ENCODE measurements at regions not wholly inside any gene's neighbourhood (a gene's known extent, or its start where the extent isn't known, plus 50 kb on each side); places are given as distances from the start of the nearest gene placed in this dataset.

DNA sequence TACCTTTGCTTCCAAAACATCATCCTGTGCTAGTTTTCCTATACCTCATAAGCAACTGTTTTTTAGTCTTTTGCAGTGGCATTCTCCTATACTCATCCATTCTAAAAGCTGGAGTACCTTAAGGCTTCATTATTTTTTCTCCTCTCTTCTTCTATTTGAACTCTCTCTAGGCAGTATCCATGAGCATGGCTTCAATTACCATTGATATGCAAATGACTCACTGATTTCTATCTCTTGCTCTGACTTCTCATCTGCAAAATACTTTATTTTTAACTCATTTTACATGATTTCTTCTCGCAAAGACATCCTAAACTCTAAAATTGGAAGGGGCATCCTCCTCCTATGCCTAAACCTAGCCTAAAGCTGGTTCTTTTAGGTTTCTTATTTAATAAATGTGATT is 365.1 kb upstream of the NUDT12 start:
- Histone ChIP-seq H3K9me3 (ENCODE audit: control insufficient read depth, insufficient read depth, low read depth, low read length) (no peaks in the 10 kb centered on the region), H3K4me3 (ENCODE audit: low read depth, low read length) (no peak overlapping the region), H3K4me1 (ENCODE audit: control insufficient read depth, insufficient read depth, low read length) (no peaks in the 10 kb centered on the region), H3K36me3 (ENCODE audit: control insufficient read depth in 2 of 2, insufficient read depth in 1 of 2, low read length in 2 of 2) (no peaks in the 10 kb centered on the region), H3K27ac (ENCODE audit: extremely low read depth, low read depth, low read length) (no peak overlapping the region)
- ChIA-PET POLR2A (no interaction called here), CTCF (no interaction called here)
- TF ChIP-seq, protein P1, sequence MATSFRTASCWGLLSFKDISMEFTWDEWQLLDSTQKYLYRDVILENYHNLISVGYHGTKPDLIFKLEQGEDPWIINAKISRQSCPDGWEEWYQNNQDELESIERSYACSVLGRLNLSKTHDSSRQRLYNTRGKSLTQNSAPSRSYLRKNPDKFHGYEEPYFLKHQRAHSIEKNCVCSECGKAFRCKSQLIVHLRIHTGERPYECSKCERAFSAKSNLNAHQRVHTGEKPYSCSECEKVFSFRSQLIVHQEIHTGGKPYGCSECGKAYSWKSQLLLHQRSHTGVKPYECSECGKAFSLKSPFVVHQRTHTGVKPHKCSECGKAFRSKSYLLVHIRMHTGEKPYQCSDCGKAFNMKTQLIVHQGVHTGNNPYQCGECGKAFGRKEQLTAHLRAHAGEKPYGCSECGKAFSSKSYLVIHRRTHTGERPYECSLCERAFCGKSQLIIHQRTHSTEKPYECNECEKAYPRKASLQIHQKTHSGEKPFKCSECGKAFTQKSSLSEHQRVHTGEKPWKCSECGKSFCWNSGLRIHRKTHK (tag by site-specific recombination; IDR thresholded peaks at IDR 0.05) = no peak
- TF ChIP-seq ZNF175 (tag by site-specific recombination; IDR thresholded peaks at IDR 0.05) = no peak
- TF ChIP-seq HOXC10 (CRISPR knock-in tag; IDR thresholded peaks at IDR 0.05) = no peak
- no peak for TF ChIP-seq ZXDB (tag by site-specific recombination; IDR thresholded peaks at IDR 0.05)
- TF ChIP-seq, protein P2, sequence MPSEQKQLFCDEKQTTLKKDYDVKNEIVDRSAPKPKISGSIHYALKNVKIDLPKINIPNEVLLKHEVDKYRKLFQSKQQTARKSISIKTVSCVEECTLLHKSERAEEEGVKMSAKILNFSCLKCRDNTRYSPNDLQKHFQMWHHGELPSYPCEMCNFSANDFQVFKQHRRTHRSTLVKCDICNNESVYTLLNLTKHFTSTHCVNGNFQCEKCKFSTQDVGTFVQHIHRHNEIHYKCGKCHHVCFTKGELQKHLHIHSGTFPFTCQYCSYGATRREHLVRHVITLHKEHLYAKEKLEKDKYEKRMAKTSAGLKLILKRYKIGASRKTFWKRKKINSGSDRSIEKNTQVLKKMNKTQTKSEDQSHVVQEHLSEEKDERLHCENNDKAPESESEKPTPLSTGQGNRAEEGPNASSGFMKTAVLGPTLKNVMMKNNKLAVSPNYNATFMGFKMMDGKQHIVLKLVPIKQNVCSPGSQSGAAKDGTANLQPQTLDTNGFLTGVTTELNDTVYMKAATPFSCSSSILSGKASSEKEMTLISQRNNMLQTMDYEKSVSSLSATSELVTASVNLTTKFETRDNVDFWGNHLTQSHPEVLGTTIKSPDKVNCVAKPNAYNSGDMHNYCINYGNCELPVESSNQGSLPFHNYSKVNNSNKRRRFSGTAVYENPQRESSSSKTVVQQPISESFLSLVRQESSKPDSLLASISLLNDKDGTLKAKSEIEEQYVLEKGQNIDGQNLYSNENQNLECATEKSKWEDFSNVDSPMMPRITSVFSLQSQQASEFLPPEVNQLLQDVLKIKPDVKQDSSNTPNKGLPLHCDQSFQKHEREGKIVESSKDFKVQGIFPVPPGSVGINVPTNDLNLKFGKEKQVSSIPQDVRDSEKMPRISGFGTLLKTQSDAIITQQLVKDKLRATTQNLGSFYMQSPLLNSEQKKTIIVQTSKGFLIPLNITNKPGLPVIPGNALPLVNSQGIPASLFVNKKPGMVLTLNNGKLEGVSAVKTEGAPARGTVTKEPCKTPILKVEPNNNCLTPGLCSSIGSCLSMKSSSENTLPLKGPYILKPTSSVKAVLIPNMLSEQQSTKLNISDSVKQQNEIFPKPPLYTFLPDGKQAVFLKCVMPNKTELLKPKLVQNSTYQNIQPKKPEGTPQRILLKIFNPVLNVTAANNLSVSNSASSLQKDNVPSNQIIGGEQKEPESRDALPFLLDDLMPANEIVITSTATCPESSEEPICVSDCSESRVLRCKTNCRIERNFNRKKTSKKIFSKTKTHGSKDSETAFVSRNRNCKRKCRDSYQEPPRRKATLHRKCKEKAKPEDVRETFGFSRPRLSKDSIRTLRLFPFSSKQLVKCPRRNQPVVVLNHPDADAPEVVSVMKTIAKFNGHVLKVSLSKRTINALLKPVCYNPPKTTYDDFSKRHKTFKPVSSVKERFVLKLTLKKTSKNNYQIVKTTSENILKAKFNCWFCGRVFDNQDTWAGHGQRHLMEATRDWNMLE (tag by site-specific recombination; conservative IDR thresholded peaks at IDR 0.05; ENCODE audit: low read depth) = no peak
- TF ChIP-seq ZNF488 (tag by site-specific recombination; IDR thresholded peaks at IDR 0.05) = no peak

- ChIA-PET CTCF (no interaction called here), POLR2A (no interaction called here)
- TF ChIP-seq ZNF555 (tag by site-specific recombination; conservative IDR thresholded peaks at IDR 0.05) (no peak), ZBTB17 (tag by site-specific recombination; IDR thresholded peaks at IDR 0.05) (no peak), ZNF791 (tag by site-specific recombination; IDR thresholded peaks at IDR 0.05) (no peak), KLF16 (tag by site-specific recombination; IDR thresholded peaks at IDR 0.05) (no peak), KLF17 (tag by site-specific recombination; IDR thresholded peaks at IDR 0.05) (no peak), ZNF529 (tag by site-specific recombination; IDR thresholded peaks at IDR 0.05; ENCODE audit: insufficient replicate concordance) (no peak), ZNF677 (tag by site-specific recombination; IDR thresholded peaks at IDR 0.05) (no peak), ZNF169 (tag by site-specific recombination; IDR thresholded peaks at IDR 0.05) (no peak), ZNF792 (tag by site-specific recombination; IDR thresholded peaks at IDR 0.05) (no peak), ZNF830 (tag by site-specific recombination; IDR thresholded peaks at IDR 0.05; ENCODE audit: low read depth) (no peak), ZNF416 (tag by site-specific recombination; IDR thresholded peaks at IDR 0.05) (no peak)
- TF ChIP-seq, protein P3, sequence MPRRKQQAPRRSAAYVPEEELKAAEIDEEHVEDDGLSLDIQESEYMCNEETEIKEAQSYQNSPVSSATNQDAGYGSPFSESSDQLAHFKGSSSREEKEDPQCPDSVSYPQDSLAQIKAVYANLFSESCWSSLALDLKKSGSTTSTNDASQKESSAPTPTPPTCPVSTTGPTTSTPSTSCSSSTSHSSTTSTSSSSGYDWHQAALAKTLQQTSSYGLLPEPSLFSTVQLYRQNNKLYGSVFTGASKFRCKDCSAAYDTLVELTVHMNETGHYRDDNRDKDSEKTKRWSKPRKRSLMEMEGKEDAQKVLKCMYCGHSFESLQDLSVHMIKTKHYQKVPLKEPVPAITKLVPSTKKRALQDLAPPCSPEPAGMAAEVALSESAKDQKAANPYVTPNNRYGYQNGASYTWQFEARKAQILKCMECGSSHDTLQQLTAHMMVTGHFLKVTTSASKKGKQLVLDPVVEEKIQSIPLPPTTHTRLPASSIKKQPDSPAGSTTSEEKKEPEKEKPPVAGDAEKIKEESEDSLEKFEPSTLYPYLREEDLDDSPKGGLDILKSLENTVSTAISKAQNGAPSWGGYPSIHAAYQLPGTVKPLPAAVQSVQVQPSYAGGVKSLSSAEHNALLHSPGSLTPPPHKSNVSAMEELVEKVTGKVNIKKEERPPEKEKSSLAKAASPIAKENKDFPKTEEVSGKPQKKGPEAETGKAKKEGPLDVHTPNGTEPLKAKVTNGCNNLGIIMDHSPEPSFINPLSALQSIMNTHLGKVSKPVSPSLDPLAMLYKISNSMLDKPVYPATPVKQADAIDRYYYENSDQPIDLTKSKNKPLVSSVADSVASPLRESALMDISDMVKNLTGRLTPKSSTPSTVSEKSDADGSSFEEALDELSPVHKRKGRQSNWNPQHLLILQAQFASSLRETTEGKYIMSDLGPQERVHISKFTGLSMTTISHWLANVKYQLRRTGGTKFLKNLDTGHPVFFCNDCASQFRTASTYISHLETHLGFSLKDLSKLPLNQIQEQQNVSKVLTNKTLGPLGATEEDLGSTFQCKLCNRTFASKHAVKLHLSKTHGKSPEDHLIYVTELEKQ (tag by site-specific recombination; IDR thresholded peaks at IDR 0.05; ENCODE audit: borderline replicate concordance) = no peak
- H3K36me3 ChIP-seq (ENCODE audit: control insufficient read depth in 2 of 2, insufficient read depth in 1 of 2, low read length in 2 of 2) = no peaks in the 10 kb centered on the region
- no peak overlapping the region for H3K27ac ChIP-seq (ENCODE audit: extremely low read depth, low read depth, low read length)
- no peak overlapping the region for H3K4me3 ChIP-seq (ENCODE audit: low read depth, low read length)
- no peaks in the 10 kb centered on the region for H3K9me3 ChIP-seq (ENCODE audit: control insufficient read depth, insufficient read depth, low read depth, low read length)
- H3K4me1 ChIP-seq (ENCODE audit: control insufficient read depth, insufficient read depth, low read length) = no peaks in the 10 kb centered on the region
Measured at GRCh38 chr5:103923616-103924168, 361.1 kb upstream of the NUDT12 start.

All from HEK293 (cell line).